Glutamatergic neuron (in vitro differentiated cells): ENCODE measurements at regions not wholly inside any gene's neighbourhood (a gene's known extent, or its start where the extent isn't known, plus 50 kb on each side); places are given as distances from the start of the nearest gene placed in this dataset.

ENCODE experiments used
- DNase-seq: peaks from one replicate; pipeline ENCODE4 v3.0.0; 2022
- H3K27ac Mint-ChIP-seq: one replicate; pipeline ENCODE4 v1.8.0; 2020; ENCODE audit warnings: mild to moderate bottlenecking, mixed read lengths, inconsistent platforms; ENCODE audit not compliant: unreplicated experiment
- H3K27me3 Mint-ChIP-seq: one replicate; pipeline ENCODE4 v1.8.0; 2020; ENCODE audit warnings: mild to moderate bottlenecking, moderate library complexity, mixed read lengths, inconsistent platforms; ENCODE audit not compliant: unreplicated experiment
- H3K36me3 Mint-ChIP-seq: one replicate; pipeline ENCODE4 v1.8.0; 2020; ENCODE audit warnings: mild to moderate bottlenecking, mixed read lengths, inconsistent platforms; ENCODE audit not compliant: unreplicated experiment
- H3K4me1 Mint-ChIP-seq: one replicate; pipeline ENCODE4 v1.8.0; 2020; ENCODE audit warnings: mild to moderate bottlenecking, low read depth, mixed read lengths, inconsistent platforms; ENCODE audit not compliant: unreplicated experiment
- H3K4me3 Mint-ChIP-seq: one replicate; pipeline ENCODE4 v1.8.0; 2020; ENCODE audit warnings: mild to moderate bottlenecking, mixed read lengths, inconsistent platforms; ENCODE audit not compliant: unreplicated experiment
- H3K9me3 Mint-ChIP-seq: one replicate; pipeline ENCODE4 v1.8.0; 2020; ENCODE audit warnings: mild to moderate bottlenecking, moderate library complexity, mixed read lengths, inconsistent platforms; ENCODE audit not compliant: unreplicated experiment
- CTCF ChIP-seq: fragments of 200-600 bp; sonication (generic); IDR thresholded peaks from one replicate; pipeline ENCODE4 v1.5.0; 2021; ENCODE audit not compliant: partially characterized antibody, unreplicated experiment

- H3K4me1 Mint-ChIP-seq: peaks cover 4% of the 10 kb centered on the region
- no peak for TF ChIP-seq CTCF
- H3K9me3 Mint-ChIP-seq: no peaks in the 10 kb centered on the region
- no peaks in the 10 kb centered on the region for H3K36me3 Mint-ChIP-seq
- H3K27ac Mint-ChIP-seq: no peak overlapping the region
- no peak overlapping the region for H3K4me3 Mint-ChIP-seq
- H3K27me3 Mint-ChIP-seq: peaks cover 8% of the 10 kb centered on the region
- no peak for DNase-seq
These were observed 155.6 kb upstream of the CSF3R start for GRCh38 chr1:36638268-36638667.

- TF ChIP-seq CTCF: no peak
- Mint-ChIP-seq H3K27me3 (peaks cover 8% of the 10 kb centered on the region), H3K36me3 (no peaks in the 10 kb centered on the region), H3K4me3 (no peak overlapping the region), H3K27ac (no peak overlapping the region), H3K9me3 (no peaks in the 10 kb centered on the region), H3K4me1 (peaks cover 4% of the 10 kb centered on the region)
- no peak for DNase-seq
These were observed 153.5 kb upstream of the CSF3R start for GRCh38 chr1:36636206-36636605.

- no peaks in the 10 kb centered on the region for H3K36me3 Mint-ChIP-seq
- H3K4me3 Mint-ChIP-seq: no peak overlapping the region
- peaks cover 8% of the 10 kb centered on the region for H3K27me3 Mint-ChIP-seq
- H3K4me1 Mint-ChIP-seq: peaks cover 4% of the 10 kb centered on the region
- no peaks in the 10 kb centered on the region for H3K9me3 Mint-ChIP-seq
- no peak for DNase-seq
- H3K27ac Mint-ChIP-seq: no peak overlapping the region
- TF ChIP-seq CTCF: no peak
These were observed 152.6 kb upstream of the CSF3R start for GRCh38 chr1:36635284-36635683.

GRCh38 chr1:36628804-36629203, 146.1 kb upstream of the CSF3R start:
- Mint-ChIP-seq H3K27me3 (peaks cover 8% of the 10 kb centered on the region), H3K36me3 (no peaks in the 10 kb centered on the region)
- TF ChIP-seq CTCF: no peak

GRCh38 chr1:36626435-36626834, 143.7 kb upstream of the CSF3R start:
- Mint-ChIP-seq H3K9me3 (peaks cover 4% of the 10 kb centered on the region), H3K4me3 (no peak overlapping the region), H3K4me1 (no peaks in the 10 kb centered on the region), H3K27me3 (peaks cover 10% of the 10 kb centered on the region), H3K27ac (no peak overlapping the region), H3K36me3 (no peaks in the 10 kb centered on the region)
- TF ChIP-seq CTCF: no peak
- no peak for DNase-seq

More at GRCh38 chr1:36628804-36629203, 146.1 kb upstream of the CSF3R start:
- Mint-ChIP-seq H3K9me3 (peaks cover 4% of the 10 kb centered on the region), H3K27ac (no peak overlapping the region), H3K4me3 (no peak overlapping the region), H3K4me1 (no peaks in the 10 kb centered on the region)
- no peak for DNase-seq
